Cardiac septum (tissue), 1 donor: ENCODE measurements at regions not wholly inside any gene's neighbourhood (a gene's known extent, or its start where the extent isn't known, plus 50 kb on each side); places are given as distances from the start of the nearest gene placed in this dataset.
"Not testable (repeated sequence)": the region's sequence is repeated elsewhere in the genome, so short reads cannot be mapped to it uniquely, and the experiment has no call there.

Experiments used
- DNase-seq: peaks from one replicate; pipeline ENCODE4 v3.0.0-alpha.2; 2020; ENCODE audit warnings: low spot score
- intact Hi-C: fragments of 100-400 bp; cut with DNase I; formaldehyde crosslinking; loops from one replicate; pipeline ENCODE4 v1.14.0; 2022
- donor health status: DM: no; HTN: no; CAD: no.

- intact Hi-C loops, result no loop called here
Observed at GRCh38 chr16:59596693-59597092, 862.6 kb upstream of the GOT2 start.

GRCh38 chr16:59593194-59593661 lies 859.1 kb upstream of the GOT2 start:
- DNase-seq, result no peak
- intact Hi-C loops, result no loop called here

More at GRCh38 chr16:59596693-59597092, 862.6 kb upstream of the GOT2 start:
- no peak for DNase-seq

GRCh38 chr16:59591480-59591879 lies 857.4 kb upstream of the GOT2 start:
- no peak for DNase-seq
- intact Hi-C loops, result no loop called here

GRCh38 chr16:59590845-59591244 lies 856.7 kb upstream of the GOT2 start:
- DNase-seq, result no peak
- intact Hi-C loops, result no loop called here

GRCh38 chr16:59586331-59586730 lies 852.2 kb upstream of the GOT2 start:
- no peak for DNase-seq
- intact Hi-C loops, result no loop called here

GRCh38 chr16:59574296-59574695 lies 840.2 kb upstream of the GOT2 start:
- DNase-seq, result no peak
- intact Hi-C loops, result no loop called here

- intact Hi-C loops, result no loop called here
- no peak for DNase-seq
Observed at GRCh38 chr16:59573528-59574271, 839.6 kb upstream of the GOT2 start.

GRCh38 chr16:59567496-59567895 lies 833.4 kb upstream of the GOT2 start:
- intact Hi-C loops, result no loop called here

GRCh38 chr16:59566446-59566845 lies 832.3 kb upstream of the GOT2 start:
- intact Hi-C loops, result no loop called here
- DNase-seq, result no peak

More at GRCh38 chr16:59567496-59567895, 833.4 kb upstream of the GOT2 start:
- DNase-seq, result no peak

GRCh38 chr16:59558679-59559078 lies 824.6 kb upstream of the GOT2 start:
- no peak for DNase-seq
- intact Hi-C loops, result no loop called here

GRCh38 chr16:59552164-59552563 lies 818.0 kb upstream of the GOT2 start:
- DNase-seq, result no peak
- intact Hi-C loops, result no loop called here

GRCh38 chr16:59545721-59546120 lies 811.6 kb upstream of the GOT2 start:
- no peak for DNase-seq
- intact Hi-C loops, result no loop called here

- intact Hi-C loops, result no loop called here
- no peak for DNase-seq
Observed at GRCh38 chr16:59543641-59544040, 809.5 kb upstream of the GOT2 start.

- no peak for DNase-seq
- intact Hi-C loops, result no loop called here
Observed at GRCh38 chr16:59540621-59541020, 806.5 kb upstream of the GOT2 start.

GRCh38 chr16:59535298-59535697 lies 801.2 kb upstream of the GOT2 start:
- intact Hi-C loops, result no loop called here

GRCh38 chr16:59527206-59527997 lies 793.3 kb upstream of the GOT2 start:
- intact Hi-C loops, result no loop called here

More at GRCh38 chr16:59535298-59535697, 801.2 kb upstream of the GOT2 start:
- no peak for DNase-seq

GRCh38 chr16:59522826-59523225 lies 788.7 kb upstream of the GOT2 start:
- intact Hi-C loops, result no loop called here
- DNase-seq, result no peak

More at GRCh38 chr16:59527206-59527997, 793.3 kb upstream of the GOT2 start:
- DNase-seq, result no peak

- DNase-seq, intact Hi-C loops: not testable (repeated sequence)
Observed at GRCh38 chr16:59518721-59519120, 784.6 kb upstream of the GOT2 start.

- intact Hi-C loops, result no loop called here
- DNase-seq, result no peak
Observed at GRCh38 chr16:59514651-59515050, 780.5 kb upstream of the GOT2 start.

- DNase-seq, result no peak
- intact Hi-C loops, result no loop called here
Observed at GRCh38 chr16:59510008-59510424, 775.9 kb upstream of the GOT2 start.

GRCh38 chr16:59500601-59501000 lies 766.5 kb upstream of the GOT2 start:
- intact Hi-C loops, result no loop called here
- DNase-seq, result no peak
